Endothelial cell of umbilical vein (primary cell): ENCODE measurements at regions not wholly inside any gene's neighbourhood (a gene's known extent, or its start where the extent isn't known, plus 50 kb on each side); places are given as distances from the start of the nearest gene placed in this dataset.

Experiments
- CTCF ChIP-seq, 2 donors: IDR thresholded peaks; 1 replicate in 1 of 2; 2 replicates in 1 of 2; pipeline ENCODE4 v1.5.1; 2011; ENCODE audit warnings: low read length in 2 of 2, mild to moderate bottlenecking in 2 of 2, moderate library complexity in 2 of 2, control low read depth in 1 of 2, inconsistent platforms in 1 of 2, low read depth in 1 of 2; ENCODE audit not compliant: insufficient read depth in 1 of 2; ENCODE audit errors: extremely low read depth in 1 of 2
- EZH2 ChIP-seq: IDR thresholded peaks from 2 replicates; pipeline ENCODE4 v1.6.1; 2012; ENCODE audit warnings: borderline replicate concordance, low read depth, mild to moderate bottlenecking, moderate library complexity, low read length, inconsistent platforms; ENCODE audit not compliant: severe bottlenecking
- FOS ChIP-seq: IDR thresholded peaks from 2 replicates; pipeline ENCODE4 v1.6.1; 2011; ENCODE audit warnings: mild to moderate bottlenecking, low read length, moderate library complexity, borderline replicate concordance; ENCODE audit not compliant: insufficient read depth
- MYC ChIP-seq: IDR thresholded peaks from one replicate; pipeline ENCODE4 v1.6.1; 2011; ENCODE audit warnings: mild to moderate bottlenecking, low read depth, low read length

GRCh38 chr3:55283441-55283925 lies 203.6 kb downstream of the WNT5A start:
- TF ChIP-seq FOS (no peak), CTCF (IDR thresholded peaks at IDR 0.05; ENCODE audit: extremely low read depth in 1 of 2, insufficient read depth in 1 of 2, low read depth in 1 of 2, low read length in 2 of 2) (no peak), EZH2 (no peak), MYC (no peak)
